HEK293 (cell line): ENCODE measurements at regions not wholly inside any gene's neighbourhood (a gene's known extent, or its start where the extent isn't known, plus 50 kb on each side); places are given as distances from the start of the nearest gene placed in this dataset.

ENCODE experiments used
- CTCF ChIA-PET: fragments of 350-600 bp; formaldehyde crosslinking; extraction: SDS; loops from one replicate; lab custom pipeline; 2021; ENCODE audit warnings: antibody characterized with exemption; lab: Yijun Ruan, JAX
- POLR2A ChIA-PET: fragments of 300-600 bp; formaldehyde crosslinking; extraction: SDS; loops from one replicate; lab custom pipeline; 2020; ENCODE audit warnings: antibody characterized with exemption, inconsistent platforms; lab: Yijun Ruan, JAX
- H3K27ac ChIP-seq: fragments of 200-500 bp; sonication (Bioruptor generic); 2 replicates; pipeline ENCODE4 v1.5.1; 2014; ENCODE audit warnings: low read depth, low read length, control low read depth, inconsistent platforms; ENCODE audit errors: extremely low read depth
- H3K36me3 ChIP-seq, 2 experiments: fragments of 200-500 bp in 1 of 2; sonication (Bioruptor generic) in 1 of 2; 1 replicate in 1 of 2; 2 replicates in 1 of 2; pipeline ENCODE4 v1.5.1; 2014 to 2017; ENCODE audit warnings: inconsistent platforms in 2 of 2, low read length in 2 of 2; ENCODE audit not compliant: control insufficient read depth in 2 of 2, insufficient read depth in 1 of 2
- H3K4me1 ChIP-seq: fragments of 200-500 bp; sonication (Bioruptor generic); 2 replicates; pipeline ENCODE4 v1.5.1; 2014; ENCODE audit warnings: mild to moderate bottlenecking, low read length, inconsistent platforms; ENCODE audit not compliant: control insufficient read depth, insufficient read depth
- H3K4me3 ChIP-seq: 2 replicates; pipeline ENCODE4 v1.5.1; 2011; ENCODE audit warnings: low read depth, mild to moderate bottlenecking, control low read depth, low read length, moderate library complexity
- H3K9me3 ChIP-seq: fragments of 200-500 bp; sonication (Bioruptor generic); 2 replicates; pipeline ENCODE4 v1.5.1; 2014; ENCODE audit warnings: low read depth, low read length, inconsistent platforms; ENCODE audit not compliant: control insufficient read depth, insufficient read depth
- GLIS1 ChIP-seq: fragments of 450-650 bp; formaldehyde crosslinking; IDR thresholded peaks from 2 replicates; pipeline ENCODE4 v1.5.1; 2016; ENCODE audit warnings: missing biosample characterization, missing genetic modification characterization
- HOXC10 ChIP-seq: sonication (generic); formaldehyde crosslinking; IDR thresholded peaks from 2 replicates; pipeline ENCODE4 v1.8.1; 2023; ENCODE audit warnings: mild to moderate bottlenecking, missing genetic modification reagents
- KLF17 ChIP-seq: fragments of 450-650 bp; formaldehyde crosslinking; IDR thresholded peaks from 2 replicates; pipeline ENCODE4 v1.5.1; 2016; ENCODE audit warnings: missing biosample characterization, missing genetic modification characterization
- TRIM28 ChIP-seq: IDR thresholded peaks from 2 replicates; pipeline ENCODE4 v1.6.1; 2011; ENCODE audit warnings: low read length, control low read depth, borderline replicate concordance
- ZBTB10 ChIP-seq: fragments of 450-650 bp; formaldehyde crosslinking; IDR thresholded peaks from 2 replicates; pipeline ENCODE4 v1.5.1; 2016; ENCODE audit warnings: missing biosample characterization, missing genetic modification characterization
- ZBTB17 ChIP-seq: fragments of 450-650 bp; formaldehyde crosslinking; IDR thresholded peaks from 2 replicates; pipeline ENCODE4 v1.5.1; 2016; ENCODE audit warnings: missing biosample characterization, missing genetic modification characterization
- ZBTB20 ChIP-seq: fragments of 450-650 bp; formaldehyde crosslinking; IDR thresholded peaks from 2 replicates; pipeline ENCODE4 v1.5.1; 2016; ENCODE audit warnings: missing biosample characterization, missing genetic modification characterization
- ZBTB6 ChIP-seq: fragments of 450-650 bp; formaldehyde crosslinking; IDR thresholded peaks from 2 replicates; pipeline ENCODE4 v1.5.1; 2017; ENCODE audit warnings: missing biosample characterization, missing genetic modification characterization
- ZIC2 ChIP-seq: fragments of 450-650 bp; formaldehyde crosslinking; IDR thresholded peaks from 2 replicates; pipeline ENCODE4 v1.5.1; 2016; ENCODE audit warnings: missing biosample characterization, missing genetic modification characterization
- ZNF24 ChIP-seq: fragments of 450-650 bp; formaldehyde crosslinking; IDR thresholded peaks from 2 replicates; pipeline ENCODE4 v1.5.1; 2016; ENCODE audit warnings: missing biosample characterization, missing genetic modification characterization
- ZNF311 ChIP-seq: fragments of 450-650 bp; formaldehyde crosslinking; IDR thresholded peaks from 2 replicates; pipeline ENCODE4 v1.5.1; 2017; ENCODE audit warnings: missing biosample characterization, missing genetic modification characterization, borderline replicate concordance
- ZNF423 ChIP-seq: fragments of 450-650 bp; formaldehyde crosslinking; IDR thresholded peaks from 2 replicates; pipeline ENCODE4 v1.5.1; 2016; ENCODE audit warnings: missing biosample characterization, missing genetic modification characterization
- ZNF514 ChIP-seq: fragments of 450-650 bp; formaldehyde crosslinking; IDR thresholded peaks from 2 replicates; pipeline ENCODE4 v1.5.1; 2016; ENCODE audit warnings: missing biosample characterization, missing genetic modification characterization
- ZNF560 ChIP-seq: fragments of 450-650 bp; formaldehyde crosslinking; IDR thresholded peaks from 2 replicates; pipeline ENCODE4 v1.5.1; 2017; ENCODE audit warnings: missing biosample characterization, missing genetic modification characterization, borderline replicate concordance
- ZNF626 ChIP-seq: fragments of 450-650 bp; sonication (Bioruptor Pico); formaldehyde crosslinking; IDR thresholded peaks from 2 replicates; pipeline ENCODE4 v1.5.1; 2018; ENCODE audit warnings: missing biosample characterization, missing genetic modification characterization, inconsistent platforms
- TF ChIP-seq, protein P1 (sequence below): fragments of 450-650 bp; formaldehyde crosslinking; IDR thresholded peaks from 2 replicates; pipeline ENCODE4 v1.5.1; 2016; ENCODE audit warnings: missing biosample characterization, missing genetic modification characterization, low read depth

GRCh38 chr11:44451706-44452105, 113.8 kb upstream of the CD82 start:
- ChIA-PET CTCF (no interaction called here), POLR2A (no interaction called here)
- Histone ChIP-seq H3K4me3 (no peak overlapping the region), H3K4me1 (no peaks in the 10 kb centered on the region), H3K27ac (no peak overlapping the region), H3K9me3 (no peaks in the 10 kb centered on the region), H3K36me3 (no peaks in the 10 kb centered on the region)
- TF ChIP-seq ZNF514: no peak
- no peak for TF ChIP-seq ZIC2 (tag by site-specific recombination)
- TF ChIP-seq ZBTB6: no peak
- no peak for TF ChIP-seq TRIM28
- TF ChIP-seq, protein P1, sequence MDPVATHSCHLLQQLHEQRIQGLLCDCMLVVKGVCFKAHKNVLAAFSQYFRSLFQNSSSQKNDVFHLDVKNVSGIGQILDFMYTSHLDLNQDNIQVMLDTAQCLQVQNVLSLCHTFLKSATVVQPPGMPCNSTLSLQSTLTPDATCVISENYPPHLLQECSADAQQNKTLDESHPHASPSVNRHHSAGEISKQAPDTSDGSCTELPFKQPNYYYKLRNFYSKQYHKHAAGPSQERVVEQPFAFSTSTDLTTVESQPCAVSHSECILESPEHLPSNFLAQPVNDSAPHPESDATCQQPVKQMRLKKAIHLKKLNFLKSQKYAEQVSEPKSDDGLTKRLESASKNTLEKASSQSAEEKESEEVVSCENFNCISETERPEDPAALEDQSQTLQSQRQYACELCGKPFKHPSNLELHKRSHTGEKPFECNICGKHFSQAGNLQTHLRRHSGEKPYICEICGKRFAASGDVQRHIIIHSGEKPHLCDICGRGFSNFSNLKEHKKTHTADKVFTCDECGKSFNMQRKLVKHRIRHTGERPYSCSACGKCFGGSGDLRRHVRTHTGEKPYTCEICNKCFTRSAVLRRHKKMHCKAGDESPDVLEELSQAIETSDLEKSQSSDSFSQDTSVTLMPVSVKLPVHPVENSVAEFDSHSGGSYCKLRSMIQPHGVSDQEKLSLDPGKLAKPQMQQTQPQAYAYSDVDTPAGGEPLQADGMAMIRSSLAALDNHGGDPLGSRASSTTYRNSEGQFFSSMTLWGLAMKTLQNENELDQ (tag by site-specific recombination): no peak
- no peak for TF ChIP-seq ZNF311
- no peak for TF ChIP-seq ZBTB17 (tag by site-specific recombination)
- no peak for TF ChIP-seq ZNF626 (tag by site-specific recombination)
- no peak for TF ChIP-seq ZNF423
- TF ChIP-seq ZBTB10: no peak
- TF ChIP-seq ZNF560 (tag by site-specific recombination): no peak
- no peak for TF ChIP-seq HOXC10 (CRISPR knock-in tag)
- no peak for TF ChIP-seq KLF17 (tag by site-specific recombination)
- no peak for TF ChIP-seq ZBTB20 (tag by site-specific recombination)

GRCh38 chr11:44452827-44453572, 112.5 kb upstream of the CD82 start:
- ChIA-PET CTCF (interaction anchor here (0.7 kb wide), 1 partner anchor 53 kb away, joined by 3 read pairs; no protein-coding TSS in a partner anchor), POLR2A (no interaction called here)
- H3K4me3 ChIP-seq: no peak overlapping the region
- no peaks in the 10 kb centered on the region for H3K9me3 ChIP-seq
- H3K36me3 ChIP-seq: no peaks in the 10 kb centered on the region
- no peaks in the 10 kb centered on the region for H3K4me1 ChIP-seq
- TF ChIP-seq ZNF24 (tag by site-specific recombination): no peak
- peak; percentile 22; the same call in 1 of the 2 replicates for TF ChIP-seq GLIS1
- no peak overlapping the region for H3K27ac ChIP-seq
